ENCODE measurements at regions not wholly inside any gene's neighbourhood (a gene's known extent, or its start where the extent isn't known, plus 50 kb on each side); places are given as distances from the start of the nearest gene placed in this dataset.

DNA sequence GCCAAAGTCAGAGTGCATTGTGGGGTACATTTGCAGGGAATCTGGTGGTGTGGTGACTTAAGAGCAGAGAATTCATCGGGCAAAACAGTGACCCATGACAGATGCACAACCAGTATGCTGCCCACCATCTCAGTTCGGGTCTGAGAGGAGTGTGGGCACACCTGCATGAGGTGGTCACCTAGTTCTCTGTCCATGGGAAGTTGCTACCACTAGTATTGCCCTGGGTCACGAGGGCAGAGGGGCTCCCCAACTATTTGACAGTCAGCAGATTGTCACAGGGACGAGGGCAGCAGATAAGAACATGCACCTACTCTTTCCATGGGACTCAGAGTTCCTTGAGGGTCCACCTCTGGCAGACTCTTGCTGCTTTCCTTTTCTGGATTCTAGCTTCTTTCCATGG lies 305.2 kb upstream of the MAOA start:
- TF ChIP-seq, protein P1, sequence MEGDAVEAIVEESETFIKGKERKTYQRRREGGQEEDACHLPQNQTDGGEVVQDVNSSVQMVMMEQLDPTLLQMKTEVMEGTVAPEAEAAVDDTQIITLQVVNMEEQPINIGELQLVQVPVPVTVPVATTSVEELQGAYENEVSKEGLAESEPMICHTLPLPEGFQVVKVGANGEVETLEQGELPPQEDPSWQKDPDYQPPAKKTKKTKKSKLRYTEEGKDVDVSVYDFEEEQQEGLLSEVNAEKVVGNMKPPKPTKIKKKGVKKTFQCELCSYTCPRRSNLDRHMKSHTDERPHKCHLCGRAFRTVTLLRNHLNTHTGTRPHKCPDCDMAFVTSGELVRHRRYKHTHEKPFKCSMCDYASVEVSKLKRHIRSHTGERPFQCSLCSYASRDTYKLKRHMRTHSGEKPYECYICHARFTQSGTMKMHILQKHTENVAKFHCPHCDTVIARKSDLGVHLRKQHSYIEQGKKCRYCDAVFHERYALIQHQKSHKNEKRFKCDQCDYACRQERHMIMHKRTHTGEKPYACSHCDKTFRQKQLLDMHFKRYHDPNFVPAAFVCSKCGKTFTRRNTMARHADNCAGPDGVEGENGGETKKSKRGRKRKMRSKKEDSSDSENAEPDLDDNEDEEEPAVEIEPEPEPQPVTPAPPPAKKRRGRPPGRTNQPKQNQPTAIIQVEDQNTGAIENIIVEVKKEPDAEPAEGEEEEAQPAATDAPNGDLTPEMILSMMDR (IDR thresholded peaks at IDR 0.05; ENCODE audit: control insufficient read depth, extremely low read depth, insufficient read depth), result no peak
- no peak overlapping the region for H3K4me3 ChIP-seq (ENCODE audit: low read depth, low read length)
- no peak for DNase-seq (ENCODE audit: low read depth)

DNA sequence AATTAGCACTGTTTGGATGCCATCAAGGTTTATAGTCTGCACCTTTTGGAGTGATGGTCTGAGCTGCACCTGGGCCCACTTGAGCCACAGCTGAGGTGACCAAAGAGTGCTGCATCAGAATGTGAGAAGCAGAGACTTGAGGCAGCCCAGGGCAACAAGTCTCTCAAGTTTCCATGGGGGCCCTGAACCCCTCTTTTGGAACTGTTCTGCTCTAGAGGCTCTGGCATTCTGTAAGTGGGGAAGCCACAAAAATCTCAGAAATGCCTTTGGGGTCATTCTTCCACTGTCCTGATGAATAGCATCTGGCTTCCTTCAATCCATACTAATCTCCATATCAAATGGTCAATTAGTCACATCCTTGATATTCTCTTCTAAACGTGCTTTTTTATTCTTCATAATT lies 298.4 kb upstream of the MAOA start:
- TF ChIP-seq, protein P1 (IDR thresholded peaks at IDR 0.05; ENCODE audit: control insufficient read depth, extremely low read depth, insufficient read depth), result no peak
- no peak for DNase-seq (ENCODE audit: low read depth)
- no peak overlapping the region for H3K4me3 ChIP-seq (ENCODE audit: low read depth, low read length)

DNA sequence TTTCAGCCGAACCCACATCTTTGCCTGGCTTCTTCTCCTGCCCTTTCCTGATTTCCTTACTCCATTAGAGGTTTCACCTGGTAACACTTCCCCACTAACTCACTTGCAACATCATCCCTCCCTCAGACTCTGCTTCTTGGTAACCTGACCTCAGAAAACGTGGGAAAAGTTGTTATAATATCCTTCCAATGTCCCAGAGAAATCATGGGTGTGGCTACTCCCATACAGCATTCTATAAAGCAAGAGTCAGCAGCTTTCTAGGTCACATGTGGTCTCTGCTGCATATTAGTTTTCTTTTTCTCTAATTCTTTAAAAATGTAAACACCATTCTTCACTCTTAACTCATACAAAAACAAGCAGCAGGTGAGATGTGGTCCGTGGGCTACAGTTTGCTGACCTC lies 283.1 kb upstream of the MAOA start:
- H3K4me3 ChIP-seq (ENCODE audit: low read depth, low read length), result no peak overlapping the region
- no peak for DNase-seq (ENCODE audit: low read depth)
- TF ChIP-seq, protein P1 (IDR thresholded peaks at IDR 0.05; ENCODE audit: control insufficient read depth, extremely low read depth, insufficient read depth), result no peak

- no peak overlapping the region for H3K4me3 ChIP-seq (ENCODE audit: low read depth, low read length)
- no peak for DNase-seq (ENCODE audit: low read depth)
- TF ChIP-seq, protein P1 (IDR thresholded peaks at IDR 0.05; ENCODE audit: control insufficient read depth, extremely low read depth, insufficient read depth), result no peak
Measured at GRCh38 chrX:43375136-43375535, 281.0 kb upstream of the MAOA start.

- TF ChIP-seq, protein P1 (IDR thresholded peaks at IDR 0.05; ENCODE audit: control insufficient read depth, extremely low read depth, insufficient read depth), result no peak
- no peak overlapping the region for H3K4me3 ChIP-seq (ENCODE audit: low read depth, low read length)
- no peak for DNase-seq (ENCODE audit: low read depth)
Measured at GRCh38 chrX:43380704-43381103, 275.4 kb upstream of the MAOA start.

DNA sequence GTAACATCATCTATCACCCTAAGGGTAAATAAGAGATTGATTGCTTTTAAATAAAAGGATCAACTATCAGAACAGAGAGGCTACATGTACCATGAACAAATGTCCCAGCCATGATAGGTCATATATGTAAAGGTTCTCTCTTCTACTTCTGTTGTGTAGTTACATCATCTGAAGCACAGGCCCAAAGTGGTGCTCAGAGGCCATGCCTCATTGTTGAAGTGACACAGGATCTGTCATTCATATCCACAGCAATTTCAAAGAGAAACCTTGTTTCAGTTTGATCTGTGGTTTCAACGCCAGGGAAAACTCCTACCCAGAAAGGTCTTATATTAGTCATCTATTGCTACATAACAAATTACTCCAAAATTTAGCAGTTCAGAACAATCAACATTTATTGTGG lies 269.2 kb upstream of the MAOA start:
- TF ChIP-seq, protein P1 (IDR thresholded peaks at IDR 0.05; ENCODE audit: control insufficient read depth, extremely low read depth, insufficient read depth), result no peak
- H3K4me3 ChIP-seq (ENCODE audit: low read depth, low read length), result no peak overlapping the region
- DNase-seq (ENCODE audit: low read depth), result no peak

DNA sequence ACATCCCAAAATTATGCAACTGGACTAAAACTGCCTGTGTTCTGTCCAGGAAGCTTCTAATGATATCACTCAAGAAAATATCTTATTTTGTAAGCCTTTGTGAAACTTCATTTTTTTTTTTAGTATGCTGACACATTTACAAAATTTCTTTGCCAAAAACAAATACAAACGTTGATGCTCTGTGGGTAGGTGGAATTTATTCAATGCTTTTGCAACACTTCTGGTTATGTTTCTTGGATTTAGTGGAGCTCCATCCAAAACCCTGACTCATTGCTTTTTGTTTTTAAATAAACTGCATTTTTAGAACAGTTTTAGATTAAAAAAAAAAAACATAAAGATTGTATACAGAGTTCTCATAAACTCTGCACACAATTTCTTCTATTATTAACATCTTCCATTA lies 250.9 kb upstream of the MAOA start:
- no peak overlapping the region for H3K4me3 ChIP-seq (ENCODE audit: low read depth, low read length)
- TF ChIP-seq, protein P1 (IDR thresholded peaks at IDR 0.05; ENCODE audit: control insufficient read depth, extremely low read depth, insufficient read depth), result no peak
- no peak for DNase-seq (ENCODE audit: low read depth)
